Ishikawa (cell line): ENCODE measurements at regions not wholly inside any gene's neighbourhood (a gene's known extent, or its start where the extent isn't known, plus 50 kb on each side); places are given as distances from the start of the nearest gene placed in this dataset.

ENCODE experiments used
- MAX ChIP-seq: IDR thresholded peaks from 2 replicates; pipeline ENCODE4 v1.6.1; 2012
- USF1 ChIP-seq: IDR thresholded peaks from 2 replicates; pipeline ENCODE4 v1.6.1; 2012

- TF ChIP-seq USF1: no peak
- no peak for TF ChIP-seq MAX
Measured at GRCh38 chr6:40794586-40794985, 207.4 kb upstream of the LRFN2 start.
